H1 (cell line): ENCODE measurements at regions not wholly inside any gene's neighbourhood (a gene's known extent, or its start where the extent isn't known, plus 50 kb on each side); places are given as distances from the start of the nearest gene placed in this dataset.

Experiments
- CHD1 ChIP-seq: IDR thresholded peaks from 2 replicates; pipeline ENCODE4 v1.6.1; 2012; ENCODE audit warnings: low read depth, low read length, improper control_type of control experiment
- CHD7 ChIP-seq: fragments of 300-600 bp; sonication (generic); IDR thresholded peaks from 2 replicates; pipeline ENCODE4 v1.7.1; 2012; ENCODE audit warnings: low read length, moderate library complexity, mild to moderate bottlenecking, inconsistent platforms; ENCODE audit not compliant: insufficient replicate concordance
- E2F6 ChIP-seq: IDR thresholded peaks from 2 replicates; pipeline ENCODE4 v1.6.1; 2012; ENCODE audit warnings: inconsistent platforms
- RAD21 ChIP-seq, 2 experiments: IDR thresholded peaks in 1 of 2; conservative IDR thresholded peaks in 1 of 2; 2 replicates each; pipeline ENCODE4 v1.6.1; 2011; ENCODE audit warnings: low read depth in 2 of 2, low read length in 2 of 2, improper control_type of control experiment in 1 of 2, inconsistent platforms in 1 of 2, mild to moderate bottlenecking in 1 of 2, moderate library complexity in 1 of 2

GRCh38 chr1:4072481-4073153 lies 172.5 kb upstream of the C1orf174 start (continued):
- TF ChIP-seq CHD7 (no peak), E2F6 (peak; percentile 91), CHD1 (no peak), RAD21 (IDR thresholded peaks at IDR 0.05 in 1 of 2, conservative IDR thresholded peaks at IDR 0.05 in 1 of 2; ENCODE audit: low read depth in 2 of 2, low read length in 2 of 2) (no peak)
